IPS-15b (cell line): ENCODE measurements at regions not wholly inside any gene's neighbourhood (a gene's known extent, or its start where the extent isn't known, plus 50 kb on each side); places are given as distances from the start of the nearest gene placed in this dataset.

Experiments used
- H3K27me3 ChIP-seq: one replicate; pipeline ENCODE4 v1.6.1; 2013; ENCODE audit warnings: low read length; ENCODE audit not compliant: control insufficient read depth, insufficient read depth
- H3K36me3 ChIP-seq: one replicate; pipeline ENCODE4 v1.6.1; 2013; ENCODE audit warnings: low read length; ENCODE audit not compliant: control insufficient read depth, insufficient read depth
- H3K4me1 ChIP-seq: one replicate; pipeline ENCODE4 v1.6.1; 2013; ENCODE audit warnings: mild to moderate bottlenecking, low read length; ENCODE audit not compliant: control insufficient read depth, insufficient read depth
- H3K4me3 ChIP-seq: one replicate; pipeline ENCODE4 v1.5.1; 2013; ENCODE audit warnings: low read depth, low read length
- H3K9ac ChIP-seq: one replicate; pipeline ENCODE4 v1.6.1; 2013; ENCODE audit warnings: low read depth, mild to moderate bottlenecking, low read length
- H3K9me3 ChIP-seq: one replicate; pipeline ENCODE4 v1.6.1; 2013; ENCODE audit warnings: mild to moderate bottlenecking, low read length; ENCODE audit not compliant: control insufficient read depth, insufficient read depth

DNA sequence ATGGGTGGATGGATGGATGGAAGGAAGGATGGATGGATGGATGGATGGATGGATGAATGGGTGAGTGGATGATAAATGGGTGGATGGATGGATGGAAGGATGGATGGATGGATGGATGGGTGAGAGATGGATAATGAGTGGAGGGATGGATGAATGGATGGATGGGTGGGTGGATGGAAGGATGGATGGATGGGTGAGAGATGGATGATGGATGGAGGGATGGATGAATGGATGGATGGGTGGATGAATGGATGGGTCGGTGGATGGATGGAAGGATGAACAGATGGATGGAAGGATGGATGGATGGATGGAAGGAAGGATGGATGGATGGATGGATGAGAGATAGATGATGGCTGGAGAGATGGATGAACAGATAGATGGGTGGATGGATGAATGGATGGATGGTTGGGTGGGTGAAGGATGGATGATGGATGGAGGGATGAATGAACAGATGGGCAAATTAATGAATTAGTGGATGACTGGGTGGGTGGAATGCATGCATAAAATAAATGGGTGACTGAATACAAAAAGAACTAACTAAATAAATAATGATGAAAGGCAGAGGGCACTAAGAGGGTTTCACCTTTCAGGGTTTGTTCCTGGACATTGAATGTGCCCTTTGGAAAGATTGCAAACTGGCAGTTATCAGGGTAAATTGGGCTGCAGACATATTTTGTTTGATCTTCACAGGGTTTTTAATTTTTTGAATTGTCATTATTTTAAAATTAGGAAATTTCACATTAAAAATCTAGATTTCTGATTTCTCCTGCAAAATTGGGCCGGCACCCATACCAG, 50.9 kb upstream of the PTPN1 start:
- Histone ChIP-seq H3K9me3 (no peaks in the 10 kb centered on the region), H3K9ac (no peak overlapping the region), H3K27me3 (no peaks in the 10 kb centered on the region), H3K36me3 (no peaks in the 10 kb centered on the region), H3K4me1 (no peaks in the 10 kb centered on the region), H3K4me3 (no peak overlapping the region)

GRCh38 chr20:50460115-50460607, 50.0 kb upstream of the PTPN1 start:
- no peaks in the 10 kb centered on the region for H3K9me3 ChIP-seq
- H3K36me3 ChIP-seq, result no peaks in the 10 kb centered on the region
- no peak overlapping the region for H3K4me3 ChIP-seq
- H3K4me1 ChIP-seq, result no peaks in the 10 kb centered on the region
- H3K27me3 ChIP-seq, result no peaks in the 10 kb centered on the region
- no peak overlapping the region for H3K9ac ChIP-seq
